ENCODE measurements at regions not wholly inside any gene's neighbourhood (a gene's known extent, or its start where the extent isn't known, plus 50 kb on each side); places are given as distances from the start of the nearest gene placed in this dataset.
A peak's percentile ranks its signal among the peaks of the same experiment; 100 is the strongest.
"Not testable (repeated sequence)": the region's sequence is repeated elsewhere in the genome, so short reads cannot be mapped to it uniquely, and the experiment has no call there.

DNA sequence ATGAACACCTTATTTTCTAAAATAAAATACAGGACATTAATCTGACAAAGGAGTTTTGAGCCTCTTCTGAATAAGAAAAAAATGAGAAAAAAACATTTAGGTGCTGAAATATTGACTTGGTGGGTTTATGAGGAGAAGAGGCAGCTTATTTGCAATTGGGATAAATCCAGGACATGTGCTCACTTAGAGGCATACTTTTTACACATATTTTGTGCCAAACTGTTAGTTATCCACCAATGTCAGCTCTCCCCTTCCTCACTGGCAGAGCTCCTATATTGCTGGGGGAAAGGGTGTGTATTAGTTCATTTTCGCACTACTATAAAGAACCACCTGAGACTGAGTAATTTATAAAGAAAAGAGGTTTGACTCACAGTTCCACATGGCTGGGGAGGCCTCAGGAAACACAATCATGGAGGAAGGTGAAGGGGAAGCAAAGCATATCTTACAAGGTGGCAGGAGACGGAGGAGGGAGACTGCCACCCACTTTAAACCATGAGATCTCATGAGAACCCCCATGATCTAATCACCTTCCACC is 135.4 kb upstream of the EGLN3 start:
- Histone ChIP-seq H3K27me3 (no peaks in the 10 kb centered on the region), H3K4me3 (no peak overlapping the region), H3K27ac (no peak overlapping the region), H3K9me3 (peaks cover 0 to 4% of the 10 kb centered on the region in 2 donors), H3K36me3 (no peaks in the 10 kb centered on the region), H3K4me1 (peaks cover 0 to 15% of the 10 kb centered on the region in 2 donors)
- TF ChIP-seq, protein P1, sequence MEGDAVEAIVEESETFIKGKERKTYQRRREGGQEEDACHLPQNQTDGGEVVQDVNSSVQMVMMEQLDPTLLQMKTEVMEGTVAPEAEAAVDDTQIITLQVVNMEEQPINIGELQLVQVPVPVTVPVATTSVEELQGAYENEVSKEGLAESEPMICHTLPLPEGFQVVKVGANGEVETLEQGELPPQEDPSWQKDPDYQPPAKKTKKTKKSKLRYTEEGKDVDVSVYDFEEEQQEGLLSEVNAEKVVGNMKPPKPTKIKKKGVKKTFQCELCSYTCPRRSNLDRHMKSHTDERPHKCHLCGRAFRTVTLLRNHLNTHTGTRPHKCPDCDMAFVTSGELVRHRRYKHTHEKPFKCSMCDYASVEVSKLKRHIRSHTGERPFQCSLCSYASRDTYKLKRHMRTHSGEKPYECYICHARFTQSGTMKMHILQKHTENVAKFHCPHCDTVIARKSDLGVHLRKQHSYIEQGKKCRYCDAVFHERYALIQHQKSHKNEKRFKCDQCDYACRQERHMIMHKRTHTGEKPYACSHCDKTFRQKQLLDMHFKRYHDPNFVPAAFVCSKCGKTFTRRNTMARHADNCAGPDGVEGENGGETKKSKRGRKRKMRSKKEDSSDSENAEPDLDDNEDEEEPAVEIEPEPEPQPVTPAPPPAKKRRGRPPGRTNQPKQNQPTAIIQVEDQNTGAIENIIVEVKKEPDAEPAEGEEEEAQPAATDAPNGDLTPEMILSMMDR (IDR thresholded peaks at IDR 0.05): no peak
- no peak for DNase-seq (ENCODE audit: low spot score)

DNA sequence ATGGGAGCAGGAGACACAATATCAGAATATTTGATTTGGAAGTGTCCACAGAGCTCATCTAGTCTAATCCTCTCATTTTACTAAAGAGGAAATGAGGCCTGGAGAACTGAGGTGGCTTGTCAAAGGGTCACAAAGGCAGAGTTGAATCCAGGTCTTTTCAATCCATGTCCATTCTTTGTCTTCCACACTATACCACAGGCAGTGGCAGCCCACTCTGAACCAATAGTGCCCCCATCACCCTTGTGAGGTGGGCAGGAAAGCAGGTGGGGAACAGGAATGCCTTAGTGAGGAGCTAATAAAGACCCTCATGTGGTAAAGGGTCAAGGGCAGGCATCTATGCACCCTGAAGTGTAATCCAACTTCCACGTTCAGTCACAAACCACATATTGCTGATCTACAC is 134.8 kb upstream of the EGLN3 start:
- H3K27ac ChIP-seq: peak overlapping the region in 1 of 2 donors; percentile 94
- H3K4me3 ChIP-seq: no peak overlapping the region
- DNase-seq (ENCODE audit: low spot score): no peak
- peaks cover 0 to 18% of the 10 kb centered on the region in 2 donors for H3K4me1 ChIP-seq
- H3K9me3 ChIP-seq: peaks cover 0 to 4% of the 10 kb centered on the region in 2 donors
- no peaks in the 10 kb centered on the region for H3K27me3 ChIP-seq
- TF ChIP-seq, protein P1 (IDR thresholded peaks at IDR 0.05): no peak
- no peaks in the 10 kb centered on the region for H3K36me3 ChIP-seq

DNA sequence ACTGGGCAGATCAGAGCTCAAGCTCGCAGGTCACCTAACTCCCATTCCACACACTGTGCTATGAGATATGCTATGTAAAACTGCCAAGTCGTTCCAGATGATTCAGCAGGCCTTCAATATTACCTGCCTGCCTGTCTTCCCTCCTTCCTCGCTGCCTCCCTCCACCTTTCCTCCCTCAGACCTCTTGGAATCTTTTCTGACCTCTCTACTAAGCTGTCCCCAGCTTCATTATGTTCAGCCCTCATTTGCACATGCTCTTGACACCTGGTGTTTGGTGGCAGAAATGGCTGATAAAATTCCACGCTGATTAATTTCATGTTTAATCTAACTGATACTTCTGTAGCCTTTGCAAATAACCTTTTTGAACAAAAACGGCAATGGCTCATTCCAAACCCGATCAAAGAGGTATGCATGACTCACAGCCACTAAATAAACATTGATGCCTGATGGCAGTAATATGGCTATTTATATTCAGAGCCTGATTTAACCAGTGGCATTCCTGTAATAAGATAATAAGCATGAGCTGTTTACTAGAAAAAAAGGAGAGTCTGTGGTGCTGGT is 130.8 kb upstream of the EGLN3 start:
- peaks cover 0 to 19% of the 10 kb centered on the region in 2 donors for H3K4me1 ChIP-seq
- no peaks in the 10 kb centered on the region for H3K27me3 ChIP-seq
- H3K27ac ChIP-seq: peak overlapping the region; percentile 69 to 94
- no peak for DNase-seq (ENCODE audit: low spot score)
- H3K4me3 ChIP-seq: no peak overlapping the region
- TF ChIP-seq, protein P1 (IDR thresholded peaks at IDR 0.05): no peak
- no peaks in the 10 kb centered on the region for H3K9me3 ChIP-seq
- no peaks in the 10 kb centered on the region for H3K36me3 ChIP-seq

DNA sequence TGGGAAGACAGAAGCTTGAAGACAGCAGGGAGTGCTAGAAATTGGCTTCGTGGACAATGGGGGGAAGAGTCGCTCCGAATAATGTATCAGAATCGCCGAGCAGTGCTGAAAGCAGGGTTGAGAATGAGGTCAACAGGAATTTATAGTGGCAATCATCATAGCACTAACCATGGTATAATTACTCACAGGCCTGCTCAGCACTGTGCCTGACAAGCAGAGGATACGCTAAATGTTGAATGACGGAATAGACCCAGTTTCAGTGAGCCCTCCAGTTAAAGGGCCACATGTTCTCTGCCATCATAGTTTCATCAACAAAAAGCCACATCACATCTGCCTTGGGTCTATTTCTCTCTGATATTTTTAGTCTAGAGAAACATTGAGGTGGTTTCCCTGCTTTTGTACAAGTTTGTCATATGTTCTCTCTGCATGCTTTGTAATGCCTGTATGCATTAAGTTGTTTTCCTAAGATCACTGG is 130.3 kb upstream of the EGLN3 start:
- Histone ChIP-seq H3K4me3 (no peak overlapping the region), H3K27ac (peak overlapping the region; percentile 69 to 94), H3K9me3 (no peaks in the 10 kb centered on the region), H3K4me1 (peaks cover 0 to 19% of the 10 kb centered on the region in 2 donors), H3K27me3 (no peaks in the 10 kb centered on the region), H3K36me3 (no peaks in the 10 kb centered on the region)
- DNase-seq (ENCODE audit: low spot score): no peak
- TF ChIP-seq, protein P1 (IDR thresholded peaks at IDR 0.05): no peak

DNA sequence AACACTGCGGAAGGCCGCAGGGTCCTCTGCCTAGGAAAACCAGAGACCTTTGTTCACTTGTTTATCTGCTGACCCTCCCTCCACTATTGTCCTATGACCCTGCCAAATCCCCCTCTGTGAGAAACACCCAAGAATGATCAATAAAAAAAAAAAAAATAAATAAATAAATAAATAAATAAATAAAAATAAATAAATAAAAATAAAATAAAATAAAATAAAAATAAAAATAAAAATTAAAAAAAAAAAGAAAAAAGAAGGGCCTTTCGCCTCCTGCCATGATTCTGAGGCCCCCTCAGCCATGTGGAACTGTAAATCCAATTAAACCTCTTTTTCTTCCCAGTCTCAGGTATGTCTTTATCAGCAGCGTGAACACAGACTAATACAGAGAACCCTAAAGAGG is 128.8 kb upstream of the EGLN3 start:
- not testable (repeated sequence) for DNase-seq (ENCODE audit: low spot score); H3K9me3 ChIP-seq; H3K27me3 ChIP-seq; H3K4me3 ChIP-seq; H3K36me3 ChIP-seq
- peak overlapping the region; percentile 69 to 94 for H3K27ac ChIP-seq
- peaks cover 0 to 19% of the 10 kb centered on the region in 2 donors for H3K4me1 ChIP-seq

DNA sequence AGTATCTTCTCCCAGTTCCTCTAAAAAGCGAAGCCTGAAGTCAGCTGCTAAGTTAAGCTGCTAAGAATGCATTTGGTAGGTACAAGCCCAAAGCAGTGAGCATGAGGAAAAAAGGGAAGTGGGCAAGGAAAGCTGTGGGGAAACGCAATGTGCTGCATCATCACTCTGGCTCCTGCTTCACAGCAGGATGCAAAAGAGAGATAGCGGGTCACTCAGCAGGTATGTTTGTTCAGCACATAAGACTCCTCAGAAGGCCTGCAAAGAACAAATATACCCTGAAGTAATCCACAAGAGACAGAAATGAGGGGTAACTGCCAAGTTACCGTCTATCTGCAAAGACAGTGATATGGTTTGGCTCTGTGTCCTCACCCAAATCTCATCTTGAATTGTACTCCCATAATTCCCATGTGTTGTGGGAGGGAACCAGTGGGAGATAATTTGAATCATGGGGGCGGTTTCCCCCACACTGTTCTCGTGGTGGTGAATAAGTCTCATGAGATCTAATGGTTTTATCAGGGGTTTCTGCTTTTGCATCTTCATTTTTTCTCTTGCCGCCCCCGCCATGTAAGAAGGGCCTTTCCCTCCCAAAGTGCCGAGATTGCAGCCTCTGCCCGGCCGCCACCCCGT is 127.4 kb upstream of the EGLN3 start:
- Histone ChIP-seq H3K36me3 (no peaks in the 10 kb centered on the region), H3K27ac (peak overlapping the region in 1 of 2 donors; percentile 51), H3K27me3 (no peaks in the 10 kb centered on the region), H3K9me3 (no peaks in the 10 kb centered on the region), H3K4me3 (no peak overlapping the region), H3K4me1 (peaks cover 0 to 19% of the 10 kb centered on the region in 2 donors)
- DNase-seq (ENCODE audit: low spot score): no peak
- TF ChIP-seq, protein P1 (IDR thresholded peaks at IDR 0.05): no peak
